HepG2 (cell line): ENCODE measurements at regions not wholly inside any gene's neighbourhood (a gene's known extent, or its start where the extent isn't known, plus 50 kb on each side); places are given as distances from the start of the nearest gene placed in this dataset.

ENCODE experiments used
- ATAC-seq: fragments of 200-7000 bp; cut with Tn5 transposase; 3 replicates; pipeline ENCODE4 v1.9.1; 2020; ENCODE audit warnings: mild to moderate bottlenecking, moderate library complexity
- BruUV-seq: library from RNA; stranded (reverse); fragments of 400-500 nt; replicated peaks from 2 replicates; lab custom pipeline; 2021; lab: Mats Ljungman, UMichigan
- CTCF ChIA-PET: fragments of 300-600 bp; formaldehyde crosslinking; extraction: SDS; loops from one replicate; lab custom pipeline; 2021; ENCODE audit warnings: low total read pairs, inconsistent platforms, low intra/inter-chr PET ratio; lab: Yijun Ruan, JAX
- POLR2A ChIA-PET: fragments of 350-600 bp; sonication (Branson Sonifier 250); formaldehyde crosslinking; loops from one replicate; lab custom pipeline; 2020; ENCODE audit warnings: antibody characterized with exemption, inconsistent platforms; lab: Yijun Ruan, JAX
- DNase-seq: peaks from one replicate; pipeline ENCODE4 v3.0.0-alpha.2; 2015; ENCODE audit warnings: low spot score
- FAIRE-seq: peaks from 3 replicates; lab custom pipeline; 2011; peaks lifted over from hg19 to GRCh38; lab: Jason Lieb, UNC
- H2AFZ ChIP-seq: one replicate; pipeline ENCODE4 v1.6.1; 2011; ENCODE audit warnings: low read length, inconsistent platforms
- H3K27ac ChIP-seq: fragments of 300-600 bp; 3 replicates; pipeline ENCODE4 v1.8.0; 2011; ENCODE audit warnings: mixed run types, mild to moderate bottlenecking, mixed read lengths, low read length, inconsistent platforms; ENCODE audit not compliant: insufficient read depth; ENCODE audit errors: extremely low read length
- H3K27me3 ChIP-seq, 2 experiments: fragments of 200-600 bp in 1 of 2; 2 replicates in 1 of 2; 3 replicates in 1 of 2; pipeline versions ENCODE4 v1.6.0 to v1.8.0; 2011; ENCODE audit warnings: low read length in 2 of 2, mild to moderate bottlenecking in 2 of 2, moderate library complexity in 2 of 2, inconsistent platforms in 1 of 2; ENCODE audit not compliant: insufficient read depth in 2 of 2, control insufficient read depth in 1 of 2
- H3K36me3 ChIP-seq, 2 experiments: fragments of 200-600 bp in 1 of 2; replicated peaks in 1 of 2; 2 replicates in 1 of 2; 3 replicates in 1 of 2; pipeline versions ENCODE4 v1.5.1 to v1.8.0; 2011; ENCODE audit warnings: low read length in 2 of 2, inconsistent platforms in 1 of 2; ENCODE audit not compliant: insufficient read depth in 2 of 2, control insufficient read depth in 1 of 2
- H3K4me1 ChIP-seq: 2 replicates; pipeline ENCODE4 v1.5.1; 2012; ENCODE audit warnings: low read length, inconsistent platforms; ENCODE audit not compliant: insufficient read depth
- H3K4me2 ChIP-seq: 2 replicates; pipeline ENCODE4 v1.6.0; 2011; ENCODE audit warnings: low read depth, low read length, inconsistent platforms
- H3K4me3 ChIP-seq, 3 experiments: fragments of 200-600 bp in 1 of 3; sonication (generic), shearing (Covaris generic) in 1 of 3; replicated peaks in 1 of 3; 2 replicates each; pipeline ENCODE4 v1.5.1; 2011 to 2016; ENCODE audit warnings: low read length in 3 of 3, inconsistent platforms in 2 of 3, low read depth in 2 of 3, mild to moderate bottlenecking in 2 of 3, control low read depth in 1 of 3, mixed read lengths in 1 of 3; ENCODE audit not compliant: insufficient read depth in 1 of 3
- H3K79me2 ChIP-seq: one replicate; pipeline ENCODE4 v1.6.1; 2011; ENCODE audit warnings: low read length, inconsistent platforms; ENCODE audit not compliant: insufficient read depth
- H3K9ac ChIP-seq: 2 replicates; pipeline ENCODE4 v1.6.0; 2011; ENCODE audit warnings: mild to moderate bottlenecking, low read depth, low read length, inconsistent platforms; ENCODE audit not compliant: insufficient read depth
- H3K9me3 ChIP-seq: 2 replicates; pipeline ENCODE4 v1.5.1; 2012; ENCODE audit warnings: mild to moderate bottlenecking, low read length
- H4K20me1 ChIP-seq: 2 replicates; pipeline ENCODE4 v1.6.0; 2011; ENCODE audit warnings: inconsistent platforms, mild to moderate bottlenecking, low read length, moderate library complexity; ENCODE audit not compliant: insufficient read depth
- AGO1 ChIP-seq: fragments of 200-400 bp; formaldehyde crosslinking; IDR thresholded peaks from 2 replicates; pipeline ENCODE4 v1.6.1; 2017; ENCODE audit warnings: mild to moderate bottlenecking, low read depth, low read length, moderate library complexity; ENCODE audit not compliant: poor library complexity, severe bottlenecking
- HDAC6 ChIP-seq: fragments of 200-600 bp; sonication (generic); IDR thresholded peaks from 2 replicates; pipeline ENCODE4 v1.7.0; 2017; ENCODE audit warnings: mild to moderate bottlenecking, antibody characterized with exemption, low read length, low read depth
- ONECUT2 ChIP-seq: sonication (generic); formaldehyde crosslinking; IDR thresholded peaks from 2 replicates; pipeline ENCODE4 v1.4.0; 2020; ENCODE audit warnings: missing genetic modification reagents
- TFDP1 ChIP-seq: IDR thresholded peaks from 2 replicates; pipeline ENCODE4 v1.6.1; 2016; ENCODE audit warnings: missing compliant biosample characterization, missing genetic modification reagents, borderline replicate concordance
- TMF1 ChIP-seq: sonication (generic); formaldehyde crosslinking; IDR thresholded peaks from 2 replicates; pipeline ENCODE4 v1.8.1; 2022; ENCODE audit warnings: low read depth, missing genetic modification reagents
- XRCC5 ChIP-seq: fragments of 200-400 bp; formaldehyde crosslinking; optimal IDR thresholded peaks from 2 replicates; pipeline ENCODE3; 2017; ENCODE audit warnings: mild to moderate bottlenecking, low read length
- ZNF333 ChIP-seq: sonication (generic); formaldehyde crosslinking; IDR thresholded peaks from 2 replicates; pipeline ENCODE4 v1.4.0; 2020; ENCODE audit warnings: mild to moderate bottlenecking, missing genetic modification reagents, borderline replicate concordance
- ZNF34 ChIP-seq: sonication (generic); formaldehyde crosslinking; IDR thresholded peaks from 2 replicates; pipeline ENCODE4 v1.4.0; 2020; ENCODE audit warnings: mild to moderate bottlenecking, missing genetic modification reagents, borderline replicate concordance
- ZNF790 ChIP-seq: sonication (generic); formaldehyde crosslinking; IDR thresholded peaks from 2 replicates; pipeline ENCODE4 v1.8.0; 2022; ENCODE audit warnings: missing genetic modification reagents, mild to moderate bottlenecking, borderline replicate concordance
- WGBS: methylation state at CpG from one replicate; pipeline ENCODE4 v1.1.6; 2017; ENCODE audit warnings: low lambda C conversion rate; 5-methylcytosine and 5-hydroxymethylcytosine counted together
- in situ Hi-C: cut with HindIII; loops from 2 replicates; pipeline ENCODE4 v1.10.0; 2017; ENCODE audit warnings: low pct_unique_long_range_greater_than_20kb; ENCODE audit not compliant: extremely low pct_ligation_motif_present
- intact Hi-C: fragments of 100-400 bp; cut with micrococcal nuclease; formaldehyde crosslinking; loops from one replicate; pipeline ENCODE4 v1.10.0; 2022; ENCODE audit not compliant: unreplicated experiment

DNA sequence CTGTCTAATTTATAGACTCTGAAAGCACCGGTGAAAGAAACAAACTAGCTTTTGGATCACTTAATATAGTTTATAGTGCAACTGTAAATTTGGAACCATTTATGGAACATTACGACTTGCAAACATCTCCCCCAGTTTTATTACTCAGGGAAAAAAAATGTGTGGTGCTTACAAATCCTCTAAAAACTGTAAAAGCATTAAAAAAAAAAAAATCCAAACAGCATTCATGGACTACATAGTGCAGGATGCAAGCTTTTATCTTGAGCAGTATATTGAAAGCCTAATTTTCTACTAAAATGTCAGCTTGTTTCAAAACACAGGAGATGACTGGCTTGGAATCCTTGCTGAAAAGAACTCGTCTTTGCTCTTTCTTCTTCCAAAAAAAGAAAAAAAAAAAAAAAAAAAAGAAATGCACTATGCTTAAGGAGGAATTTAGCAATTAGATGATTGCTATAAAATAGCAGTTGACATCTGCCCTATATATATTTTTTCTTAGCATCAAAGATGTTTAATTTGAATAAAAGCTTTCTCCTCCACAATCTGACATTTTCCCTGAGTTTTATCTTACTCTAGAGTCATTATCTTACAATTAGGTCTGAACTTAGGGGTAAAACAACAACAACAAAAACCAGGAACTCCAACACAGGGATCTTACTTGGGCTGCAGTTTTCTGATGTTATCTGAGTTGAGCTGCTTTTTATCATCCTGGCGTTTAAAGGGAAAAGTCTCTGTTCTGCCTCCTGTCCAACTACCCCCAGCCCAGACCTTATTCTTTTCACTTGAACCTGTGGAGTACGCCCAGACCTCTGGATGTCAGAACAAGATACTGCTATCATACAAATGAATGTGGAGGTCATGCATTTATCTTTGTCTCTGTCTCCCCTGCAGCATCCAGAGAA lies 62.6 kb upstream of the PDZRN3 start:
- Histone ChIP-seq H3K9ac (no peak overlapping the region), H3K36me3 (no peaks in the 10 kb centered on the region), H3K4me1 (no peaks in the 10 kb centered on the region), H4K20me1 (no peaks in the 10 kb centered on the region), H3K9me3 (no peaks in the 10 kb centered on the region), H3K4me2 (no peak overlapping the region), H3K79me2 (no peaks in the 10 kb centered on the region), H3K27ac (no peak overlapping the region), H2AFZ (no peak overlapping the region), H3K27me3 (no peaks in the 10 kb centered on the region), H3K4me3 (no peak overlapping the region)
- no TSS peak for BruUV-seq
- ChIA-PET POLR2A (no interaction called here), CTCF (no interaction called here)
- in situ Hi-C loops (no loop called here), intact Hi-C loops (no loop called here)
- no peak for DNase-seq
- TF ChIP-seq ZNF333 (CRISPR knock-in tag): no peak
- TF ChIP-seq TMF1 (CRISPR knock-in tag): no peak
- no peak for TF ChIP-seq AGO1
- TF ChIP-seq ZNF34 (CRISPR knock-in tag): no peak
- no peak for TF ChIP-seq TFDP1 (CRISPR knock-in tag)
- no peak for TF ChIP-seq XRCC5
- no peak for TF ChIP-seq ONECUT2
- TF ChIP-seq ZNF790: no peak
- no peak for TF ChIP-seq HDAC6
- no peak for ATAC-seq
- WGBS: 22% methylated on average over 5 of the region's 5 CpGs
- FAIRE-seq: no peak
